GM18498 (cell line): ENCODE measurements at regions not wholly inside any gene's neighbourhood (a gene's known extent, or its start where the extent isn't known, plus 50 kb on each side); places are given as distances from the start of the nearest gene placed in this dataset.

Experiments
- ATAC-seq: cut with Tn5 transposase; IDR thresholded peaks from one replicate; pipeline ENCODE4 v1.9.1; 2021; ENCODE audit warnings: mild to moderate bottlenecking, moderate library complexity; ENCODE audit not compliant: unreplicated experiment

DNA sequence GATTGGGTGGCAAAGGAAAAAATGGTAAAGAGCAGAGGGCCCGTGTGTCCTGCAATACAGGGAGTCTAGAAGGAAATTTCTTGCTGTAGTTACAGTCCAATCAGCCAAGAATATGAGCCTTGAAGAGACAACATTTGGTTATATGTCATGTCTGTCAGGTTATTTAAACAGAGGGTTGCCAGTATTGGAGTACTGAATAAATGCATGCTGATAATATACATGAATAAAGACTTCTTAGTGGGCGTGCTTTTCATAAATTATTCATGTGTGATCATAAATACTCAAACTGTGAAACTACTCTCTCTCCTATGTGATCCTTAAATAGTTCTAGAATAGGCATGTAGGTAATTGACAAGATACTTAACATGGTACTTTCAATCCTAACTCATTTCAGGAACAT, 249.0 kb downstream of the CRPPA start:
- no peak for ATAC-seq

DNA sequence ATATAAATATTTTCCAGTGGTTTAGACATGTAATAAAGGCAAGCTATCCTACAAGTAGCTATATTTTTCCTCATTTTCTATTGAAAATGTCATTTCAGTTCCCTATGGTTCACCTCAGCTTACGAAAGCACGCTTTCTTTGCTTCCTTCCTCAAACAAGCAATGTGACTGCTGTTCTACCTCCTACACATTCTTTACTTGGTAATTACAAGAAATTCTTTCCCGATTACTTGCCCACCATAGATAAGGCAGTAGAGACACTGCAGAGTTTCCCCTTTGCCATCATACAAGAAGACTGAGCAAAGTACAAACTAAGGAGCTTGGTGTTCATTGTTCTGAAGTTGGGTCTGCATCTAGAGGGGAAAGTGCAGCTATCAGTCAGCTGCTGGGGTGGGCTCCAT, 249.4 kb downstream of the CRPPA start:
- ATAC-seq = no peak

DNA sequence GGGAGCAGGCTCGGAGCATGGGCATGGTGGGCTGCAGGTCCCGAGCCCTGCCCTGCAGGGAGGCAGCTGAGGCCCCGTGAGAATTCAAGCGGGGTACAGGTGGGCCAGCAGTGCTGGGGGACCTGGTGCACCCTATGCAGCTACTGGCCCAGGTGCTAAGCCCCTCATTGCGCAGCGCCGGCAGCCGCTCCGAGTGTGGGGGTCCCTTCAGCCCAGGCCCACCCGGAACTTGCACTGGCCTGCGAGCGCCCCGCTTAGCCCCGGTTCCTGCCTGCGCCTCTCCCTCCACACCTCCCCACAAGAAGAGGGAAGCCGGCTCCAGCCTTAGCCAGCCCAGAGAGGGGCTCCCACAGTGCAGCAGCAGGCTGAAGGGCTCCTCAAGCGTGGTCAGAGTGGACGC, 250.7 kb downstream of the CRPPA start:
- no peak for ATAC-seq

DNA sequence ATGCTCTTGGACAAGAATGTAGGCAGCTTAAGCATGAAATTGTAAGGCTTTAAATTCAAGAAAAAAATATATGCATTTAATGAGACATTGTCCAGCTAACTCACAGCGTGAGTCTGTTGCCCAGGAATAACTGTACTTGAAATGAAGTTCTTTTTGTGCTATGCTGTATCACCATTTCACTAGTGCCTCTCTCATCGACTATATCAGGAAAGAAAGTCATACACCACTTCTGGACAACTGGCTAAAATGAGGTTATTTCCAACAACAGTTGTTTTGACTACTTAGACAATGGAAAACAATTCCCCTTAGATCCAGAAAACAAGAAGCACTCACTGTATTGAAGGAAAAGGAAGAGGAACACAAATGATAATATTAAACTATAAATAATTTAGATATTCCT, 251.8 kb downstream of the CRPPA start:
- no peak for ATAC-seq

DNA sequence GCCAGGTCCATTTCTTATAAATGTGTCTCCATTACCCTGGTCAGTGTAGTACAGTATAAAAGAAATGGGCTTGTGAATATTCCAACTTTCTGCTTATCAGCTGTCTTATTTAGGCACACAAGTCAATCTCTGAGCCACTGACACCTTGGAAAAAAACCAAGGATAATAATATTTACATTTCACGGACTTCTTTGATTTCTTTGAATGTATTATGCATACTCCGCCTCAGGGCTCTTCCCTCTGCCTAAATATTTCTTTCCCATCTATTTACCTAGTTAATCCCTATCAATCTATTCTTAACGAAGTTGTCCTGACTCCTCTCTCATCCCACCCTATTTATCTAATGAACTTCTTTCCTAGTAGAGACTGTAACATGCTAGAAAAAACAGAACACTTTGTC, 253.8 kb downstream of the CRPPA start:
- no peak for ATAC-seq

DNA sequence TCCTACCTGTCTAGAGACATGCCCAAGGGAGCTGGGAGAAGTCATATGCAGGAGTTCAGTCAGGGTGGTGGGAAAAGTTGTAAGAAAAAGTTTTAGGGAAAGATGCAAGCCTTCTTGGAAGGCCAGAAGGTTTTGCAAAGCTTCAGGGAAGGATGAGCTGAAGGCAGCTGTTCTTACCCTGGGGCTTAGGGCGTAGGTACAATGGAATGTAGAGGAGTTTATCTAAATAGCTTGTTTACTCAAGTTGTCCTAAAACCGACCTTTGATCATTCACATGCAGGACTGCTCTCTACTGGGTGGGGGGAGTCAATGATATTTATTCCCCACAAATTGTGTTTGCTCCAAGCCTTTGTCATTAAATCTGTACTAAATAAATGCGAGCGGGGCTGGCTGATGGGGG, 277.0 kb downstream of the CRPPA start:
- no peak for ATAC-seq

DNA sequence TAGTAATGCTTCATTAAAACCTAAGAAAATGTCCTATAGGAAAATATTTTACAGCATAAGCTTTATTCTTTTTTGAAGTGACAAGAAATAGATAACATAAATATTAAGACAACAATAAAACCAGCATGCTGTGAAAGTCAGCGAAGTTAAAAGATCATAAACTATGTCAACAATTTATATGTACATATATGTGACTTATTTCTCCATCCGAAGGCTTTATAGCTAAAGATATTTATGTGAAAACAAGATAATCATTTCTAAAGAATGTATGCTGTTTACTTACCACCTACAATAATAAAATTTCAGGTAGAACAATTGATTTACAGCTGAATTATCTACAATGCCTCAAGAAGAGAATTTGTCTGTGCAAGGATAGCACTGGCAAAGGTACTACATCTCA, 283.4 kb downstream of the CRPPA start:
- no peak for ATAC-seq

DNA sequence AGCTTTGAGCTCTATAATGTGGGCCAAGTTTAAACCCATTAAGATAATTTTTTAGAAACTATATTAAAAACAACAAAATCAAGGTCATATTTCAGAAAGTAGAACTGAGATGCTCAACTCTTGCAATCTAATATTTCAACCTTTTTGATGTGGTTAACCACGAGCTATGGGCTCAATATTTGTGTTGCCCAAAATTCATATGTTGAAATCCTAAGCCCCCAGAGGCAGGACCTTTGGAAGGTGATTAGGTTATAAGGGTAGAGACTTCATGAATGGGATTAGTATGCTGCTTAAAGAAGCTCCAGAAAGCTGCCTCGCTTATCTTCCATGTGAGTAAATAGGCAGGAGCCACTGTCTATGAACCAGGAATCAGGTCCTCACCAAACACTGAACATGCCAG, 284.4 kb downstream of the CRPPA start:
- no peak for ATAC-seq

DNA sequence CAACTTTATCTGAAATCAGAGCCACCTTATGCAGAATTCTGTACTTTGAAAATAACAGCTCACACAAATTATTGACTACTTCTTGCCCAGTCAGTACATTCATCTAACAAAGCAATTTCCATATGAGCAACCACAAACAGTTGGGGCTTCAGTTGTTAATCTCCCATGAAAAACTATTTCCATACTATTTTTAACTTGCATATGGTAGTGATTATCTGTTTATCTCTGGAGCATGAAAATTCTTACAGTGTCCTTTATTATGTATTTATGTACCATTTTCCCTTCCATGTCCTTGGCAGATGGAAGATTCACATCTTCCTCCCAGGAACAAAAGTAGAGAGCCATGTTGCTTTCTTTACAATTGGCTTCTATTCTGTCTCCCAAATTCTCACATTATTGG, 285.7 kb downstream of the CRPPA start:
- ATAC-seq = no peak

DNA sequence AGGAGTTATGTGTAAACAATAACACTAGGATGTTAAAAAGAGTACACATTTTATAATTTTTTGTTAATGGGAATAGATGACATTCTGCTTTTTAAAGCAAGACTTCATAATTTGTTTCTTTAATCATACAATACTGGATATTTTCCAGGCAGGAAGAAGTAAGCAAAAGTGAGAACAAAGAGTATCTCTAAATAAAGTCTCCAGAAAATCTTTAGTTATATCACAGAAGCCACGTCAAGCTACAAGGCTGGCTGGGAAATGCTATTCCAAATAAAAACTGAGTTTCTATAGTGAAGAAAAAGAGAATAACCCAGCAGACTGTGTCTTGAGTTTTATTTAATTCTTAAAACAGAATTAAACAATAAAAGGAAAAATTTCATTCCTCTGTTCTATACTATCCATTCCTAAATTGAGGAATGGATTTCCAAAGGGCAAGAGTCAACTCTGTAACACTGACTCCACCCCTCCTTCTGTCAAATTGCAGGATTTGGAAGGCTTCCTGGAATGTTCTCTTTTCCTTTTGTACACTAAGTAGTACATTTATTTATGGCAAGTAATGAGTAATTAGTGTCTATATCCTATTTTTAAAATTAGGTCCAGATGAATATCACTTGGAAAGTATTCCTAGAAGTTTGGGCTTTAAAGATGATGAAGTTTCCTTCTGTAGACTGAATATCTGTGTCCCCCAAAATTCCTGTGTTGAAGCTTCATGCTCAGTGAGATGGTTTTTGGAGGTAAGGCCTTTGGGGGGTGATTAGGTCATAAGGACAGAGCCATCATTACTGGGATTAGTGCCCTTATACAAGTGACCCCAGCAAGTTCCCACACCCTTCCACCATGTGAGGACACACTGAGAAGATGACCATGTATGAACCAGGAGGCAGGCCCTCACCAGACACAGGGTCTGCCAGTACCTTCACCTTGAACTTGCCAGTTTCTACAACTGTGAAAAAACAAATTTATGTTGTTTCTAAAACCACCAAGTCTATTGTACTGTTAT, 290.9 kb downstream of the CRPPA start:
- no peak for ATAC-seq

DNA sequence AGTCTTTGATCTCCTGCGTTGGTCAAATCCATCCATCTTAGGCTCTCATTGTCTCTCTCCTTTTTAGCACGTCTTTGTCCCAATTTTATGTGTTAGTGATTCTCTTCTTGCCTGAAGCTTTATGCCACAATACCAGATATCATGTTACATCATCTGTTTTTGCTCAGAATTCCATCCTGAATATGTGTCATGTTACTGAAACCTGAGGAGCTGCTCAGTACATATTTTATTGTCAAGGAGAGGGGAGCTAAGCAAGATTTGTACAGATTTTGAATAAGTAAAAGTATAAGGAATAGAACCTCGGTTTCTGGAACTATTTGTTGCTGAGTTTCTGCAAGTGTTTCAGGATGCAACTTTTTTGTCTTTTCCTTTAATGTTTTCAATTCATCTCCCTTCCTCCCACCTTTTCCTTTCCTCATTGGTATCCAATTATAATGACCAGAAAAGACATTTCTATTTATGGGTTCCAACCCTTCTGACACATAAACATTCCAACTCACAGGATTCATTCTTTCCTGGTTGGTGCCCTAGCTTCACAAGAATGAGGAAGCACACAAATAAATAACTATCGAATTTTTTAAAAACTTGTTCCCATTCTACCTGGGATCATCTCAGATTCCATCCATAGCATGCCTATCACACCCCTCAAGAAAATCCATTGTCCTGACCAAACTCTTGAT, 291.8 kb downstream of the CRPPA start:
- ATAC-seq = no peak

DNA sequence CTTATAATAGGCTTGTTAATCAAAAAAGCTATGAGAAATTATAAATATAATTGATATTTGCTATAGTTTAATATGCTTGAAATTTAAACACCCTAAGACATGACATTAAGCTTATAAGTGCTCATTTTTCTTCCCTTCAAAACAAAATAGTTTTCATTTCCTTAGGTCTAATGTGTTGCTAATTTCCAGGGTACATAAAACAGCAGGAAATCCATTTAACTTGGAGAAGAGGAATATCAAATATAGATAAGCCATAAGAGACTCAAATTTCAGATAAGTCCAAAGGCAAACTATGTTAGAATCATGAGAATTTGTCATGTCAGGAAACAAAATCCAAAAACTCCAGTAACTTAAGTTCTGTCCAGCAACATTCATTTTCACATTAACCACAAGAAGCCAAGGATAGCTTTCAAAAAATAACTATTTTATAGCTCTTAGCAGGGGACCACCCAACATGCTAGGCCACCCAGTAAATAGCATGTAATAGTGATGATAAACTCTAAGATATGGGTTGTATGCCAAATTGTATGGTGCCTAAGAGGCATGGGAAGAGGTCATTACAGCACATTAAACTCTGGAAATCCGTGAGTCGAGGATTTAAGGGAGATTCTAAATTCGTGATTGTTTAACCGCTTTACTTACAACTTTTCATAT, 298.1 kb downstream of the CRPPA start:
- ATAC-seq = no peak

DNA sequence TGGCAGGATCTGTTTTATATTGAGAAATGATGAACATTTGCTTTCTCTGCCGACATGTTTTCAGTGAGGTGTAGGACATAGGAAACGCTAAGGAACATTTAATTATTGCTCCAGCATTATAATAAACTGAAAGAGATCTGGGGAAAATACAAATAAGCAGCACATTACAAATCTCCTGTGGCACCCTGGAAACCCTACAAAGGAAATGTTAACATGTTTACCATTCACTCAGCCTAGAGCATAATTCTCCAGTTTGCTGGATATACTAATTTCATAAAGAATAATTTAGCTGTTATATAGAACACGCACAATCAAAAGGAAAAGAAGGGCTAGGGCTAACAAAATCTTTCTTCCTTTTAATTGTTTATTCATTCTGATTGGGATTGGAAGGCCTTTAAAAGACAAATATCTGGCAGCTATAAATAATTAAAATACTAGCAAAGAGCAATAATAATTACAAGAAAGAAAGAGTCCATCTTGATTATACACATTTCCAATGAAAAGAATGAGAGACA, 299.4 kb downstream of the CRPPA start:
- no peak for ATAC-seq

DNA sequence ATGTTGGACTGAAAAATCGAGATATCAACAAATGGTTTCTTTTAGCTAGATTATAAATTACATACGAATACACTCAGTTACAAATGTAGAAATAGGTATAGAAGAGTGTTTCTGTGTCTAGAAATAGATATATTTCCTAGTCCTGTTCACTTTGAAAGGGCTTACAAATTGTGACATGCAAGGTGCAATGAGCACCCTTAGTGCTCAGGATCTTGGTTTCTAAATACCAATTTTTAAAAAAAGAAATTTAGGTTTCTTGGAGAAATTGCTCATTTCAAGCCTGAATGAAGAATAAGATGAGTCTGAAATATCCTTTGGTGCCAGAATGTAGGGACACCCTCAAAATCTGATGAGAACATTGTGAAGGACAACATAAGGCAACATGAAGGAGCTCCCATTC, 306.0 kb downstream of the CRPPA start:
- ATAC-seq = no peak

DNA sequence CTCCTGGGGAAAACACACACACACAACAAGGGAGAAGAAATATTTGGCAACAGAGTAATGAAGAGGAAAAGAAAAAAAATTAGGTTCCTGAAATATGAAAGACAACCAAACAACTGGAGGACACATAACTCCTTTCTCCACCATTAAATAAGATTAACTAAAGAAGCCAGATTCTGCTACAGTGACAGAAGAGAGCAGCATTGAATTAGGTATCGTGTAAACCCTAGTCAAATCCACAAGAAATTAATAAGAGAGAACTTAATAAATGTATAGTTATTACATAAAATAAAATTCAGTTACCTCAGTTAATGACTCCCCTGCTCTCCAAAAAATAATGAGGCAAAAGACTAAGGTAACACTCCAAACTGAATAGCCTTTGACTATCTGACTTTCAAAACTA, 306.7 kb downstream of the CRPPA start:
- no peak for ATAC-seq

DNA sequence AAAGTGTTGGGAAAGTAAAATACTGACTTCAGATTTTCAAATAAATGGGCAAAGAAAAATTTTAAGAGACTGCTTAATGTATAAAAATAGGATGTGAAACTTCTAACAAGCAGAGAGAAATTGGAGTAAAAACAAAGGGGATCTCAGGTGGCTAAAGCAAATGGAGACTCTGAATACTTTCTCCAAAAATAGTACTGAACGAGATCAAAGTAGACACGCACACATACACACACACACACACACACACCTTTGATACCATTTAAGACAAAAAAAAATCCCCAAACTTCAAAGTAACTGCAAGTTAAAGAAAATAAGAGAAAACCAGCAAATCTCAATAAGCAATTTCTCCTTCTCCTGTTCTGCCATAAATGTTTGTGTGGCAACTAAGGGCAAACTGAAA, 307.3 kb downstream of the CRPPA start:
- ATAC-seq = no peak

DNA sequence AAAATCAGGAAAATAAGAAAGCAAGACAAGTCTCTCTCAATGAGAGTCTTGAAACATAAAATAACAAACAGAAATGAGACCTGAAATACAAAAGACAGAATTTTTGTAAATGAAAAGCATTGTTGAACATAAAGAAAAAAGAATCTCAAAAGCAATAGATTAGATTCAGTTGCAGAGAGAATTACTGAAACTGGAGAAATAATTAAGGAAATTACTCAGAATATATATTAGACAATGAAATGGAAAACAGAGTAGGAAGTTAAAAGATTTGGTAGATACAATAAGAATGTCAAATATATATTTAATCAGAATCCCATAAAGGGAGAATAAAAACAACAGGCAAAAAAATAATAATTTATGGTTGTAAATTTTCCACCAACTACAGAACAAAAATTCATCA, 308.3 kb downstream of the CRPPA start:
- no peak for ATAC-seq

DNA sequence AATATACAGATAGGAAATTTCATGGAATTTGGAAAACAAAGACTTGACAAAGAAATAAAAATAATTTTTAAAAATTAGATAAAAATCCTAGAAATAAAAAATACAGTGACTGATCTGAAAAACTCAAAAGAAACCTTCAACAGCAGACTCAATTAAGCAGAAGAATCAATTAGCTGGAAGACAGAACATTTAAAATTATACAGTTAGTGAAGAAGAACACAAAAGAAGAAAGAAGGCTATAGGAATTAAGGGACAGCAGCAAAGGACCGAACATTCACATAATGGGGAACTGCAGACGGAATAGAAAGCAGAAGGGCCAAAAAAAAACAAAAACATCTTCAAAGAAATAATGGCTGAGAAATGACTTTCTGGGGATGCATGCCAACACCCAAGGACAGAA, 314.5 kb downstream of the CRPPA start:
- ATAC-seq = no peak

DNA sequence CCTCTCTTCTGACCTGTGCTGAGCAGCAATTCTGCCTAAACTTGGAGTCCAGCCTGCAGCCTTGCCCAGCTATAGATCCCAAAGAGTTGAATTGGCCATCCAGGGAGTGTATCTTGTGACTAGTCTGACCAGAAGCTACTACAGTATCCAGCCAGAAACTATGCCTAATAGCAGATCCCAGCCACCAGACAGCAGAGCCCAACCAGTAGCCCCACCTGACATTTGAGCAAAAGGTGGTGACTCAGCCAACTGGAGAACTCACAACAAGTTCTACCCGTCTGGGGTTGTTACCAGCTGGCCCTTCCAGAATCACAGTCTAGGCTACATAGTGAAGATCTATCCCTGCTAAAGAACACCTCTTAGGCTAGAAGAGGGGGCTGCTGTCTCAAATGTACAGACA, 315.0 kb downstream of the CRPPA start:
- ATAC-seq = no peak

DNA sequence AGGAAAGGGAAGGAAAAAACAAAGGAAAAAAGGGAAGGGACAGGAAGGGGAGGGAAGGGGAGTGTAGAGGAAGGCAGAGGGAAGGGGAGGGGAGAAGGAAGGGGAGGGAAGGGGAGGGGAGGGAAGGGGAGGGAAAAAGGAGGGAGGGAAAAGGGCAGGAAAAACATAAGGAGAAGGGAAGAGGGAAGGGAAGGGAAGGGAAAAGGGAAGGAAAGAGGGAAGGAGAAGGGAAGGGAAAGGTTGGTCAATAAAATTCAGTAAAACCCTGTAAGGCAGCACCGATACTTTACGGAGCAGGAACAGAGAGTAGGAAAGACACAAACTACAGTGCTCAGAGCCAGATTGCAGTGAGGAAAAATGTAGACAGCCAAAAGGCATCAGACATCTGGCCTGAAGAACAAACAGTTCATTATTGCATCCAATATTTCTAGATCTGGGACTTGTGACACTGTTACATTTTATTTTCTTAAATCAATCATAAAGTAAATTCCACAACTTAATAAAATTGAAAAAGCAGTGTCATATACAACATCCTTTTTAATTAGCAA, 322.0 kb downstream of the CRPPA start:
- no peak for ATAC-seq

DNA sequence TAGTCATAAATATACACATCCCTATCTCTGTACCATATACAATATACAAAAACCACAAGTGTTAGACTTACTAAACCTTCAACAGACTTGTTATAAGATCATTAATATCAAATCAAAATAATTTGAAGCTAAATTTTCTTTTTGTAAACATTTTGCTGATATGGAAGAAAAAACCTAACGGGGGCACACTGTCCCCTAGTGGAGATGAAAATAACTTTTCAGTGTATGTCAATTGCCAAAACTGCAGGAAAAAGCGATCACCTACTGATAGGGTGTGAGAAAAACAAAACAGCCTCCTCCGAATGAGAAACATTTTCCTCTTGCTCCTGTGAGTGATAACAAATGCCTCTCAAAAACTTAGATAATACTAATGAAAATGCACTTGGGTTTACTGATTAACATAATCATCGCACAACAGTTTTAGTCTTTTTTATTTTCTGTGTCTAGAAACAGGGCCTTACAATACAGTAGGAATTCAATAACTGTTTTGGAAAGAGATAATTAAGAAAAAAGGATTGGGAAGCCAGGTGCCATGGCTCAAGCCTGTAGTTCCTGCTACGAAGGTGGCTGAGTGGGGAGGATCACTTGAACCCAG, 322.7 kb downstream of the CRPPA start:
- no peak for ATAC-seq
